SKM-1 (cell line): ENCODE measurements at regions not wholly inside any gene's neighbourhood (a gene's known extent, or its start where the extent isn't known, plus 50 kb on each side); places are given as distances from the start of the nearest gene placed in this dataset.
"Not testable (repeated sequence)": the region's sequence is repeated elsewhere in the genome, so short reads cannot be mapped to it uniquely, and the experiment has no call there.

Experiments
- DNase-seq: peaks from one replicate; lab custom pipeline; 2025; ENCODE audit not compliant: unreplicated experiment; lab: John Stamatoyannopoulos, UW

DNA sequence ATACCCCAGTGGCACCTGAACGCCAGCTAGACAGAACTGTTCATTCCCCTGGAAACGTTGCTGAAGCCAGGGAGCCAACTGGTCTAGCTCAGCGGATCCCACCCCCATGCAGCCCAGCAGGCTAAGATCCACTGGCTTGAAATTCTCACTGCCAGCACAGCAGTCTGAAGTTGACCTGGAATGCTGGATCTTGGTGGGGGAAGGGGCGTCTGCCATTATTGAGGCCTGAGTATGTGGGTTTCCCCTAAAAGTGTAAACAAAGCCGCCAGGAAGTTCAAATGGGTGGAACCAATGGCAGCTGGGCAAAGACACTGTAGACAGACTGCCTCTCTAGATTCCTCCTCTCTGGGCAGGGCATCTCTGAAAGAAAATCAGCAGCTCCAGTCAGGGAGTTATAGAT is 213.0 kb downstream of the NKX6-1 start:
- no peak for DNase-seq

DNA sequence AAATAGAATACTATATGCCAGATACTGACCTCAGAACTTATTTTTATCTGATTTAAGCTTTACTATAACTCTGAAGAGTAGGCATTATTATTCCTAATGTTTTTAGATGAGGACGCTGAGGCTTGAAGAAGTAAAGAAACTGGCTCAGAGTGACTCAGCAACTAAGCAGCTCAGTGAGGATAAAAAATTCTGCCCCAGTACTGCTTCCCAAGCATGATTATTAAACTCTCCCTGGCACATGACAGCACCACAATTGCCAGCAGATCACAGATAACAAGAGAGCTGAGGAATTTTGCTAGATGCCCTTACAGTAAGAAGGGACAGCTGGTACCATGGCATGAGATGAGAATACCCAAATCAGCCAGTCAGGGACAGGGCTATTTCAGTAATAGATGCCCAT is 219.4 kb downstream of the NKX6-1 start:
- no peak for DNase-seq

DNA sequence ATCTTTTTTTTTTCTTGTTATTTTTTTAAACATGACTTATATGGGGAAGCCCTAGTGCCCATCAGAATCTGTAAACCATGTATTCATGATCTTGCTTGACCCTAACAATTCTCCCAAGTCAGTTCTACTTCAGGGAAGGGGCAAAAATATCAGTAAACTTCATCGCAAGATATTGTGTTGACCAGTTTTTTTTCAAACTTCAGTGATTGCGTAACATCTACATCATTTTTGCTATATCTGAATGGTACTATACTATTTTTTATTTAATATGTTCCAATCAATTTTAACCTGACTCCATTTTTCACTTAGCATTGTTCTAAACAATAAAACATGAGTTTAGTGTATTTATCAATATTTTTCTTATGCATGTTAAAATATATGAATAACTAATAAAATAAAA is 221.2 kb downstream of the NKX6-1 start:
- no peak for DNase-seq

DNA sequence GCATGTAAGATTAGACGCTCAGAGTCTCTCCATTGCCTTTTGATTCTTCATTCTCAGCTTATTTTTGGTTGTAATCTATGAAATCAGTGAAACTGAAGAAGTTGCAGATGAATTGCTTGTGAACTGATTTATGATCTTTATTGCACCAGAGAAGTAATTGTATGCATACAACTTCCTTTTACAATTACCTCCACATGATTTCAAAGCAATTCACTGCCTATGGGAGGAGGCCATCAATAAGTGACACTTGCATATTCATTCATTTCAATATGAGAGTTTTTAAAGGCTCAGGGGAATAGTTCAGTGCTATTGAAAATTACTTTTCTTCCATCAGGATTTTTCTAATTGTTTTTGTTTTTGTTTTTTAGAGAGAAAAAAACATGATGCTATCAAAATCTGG is 222.3 kb downstream of the NKX6-1 start:
- DNase-seq, result no peak

DNA sequence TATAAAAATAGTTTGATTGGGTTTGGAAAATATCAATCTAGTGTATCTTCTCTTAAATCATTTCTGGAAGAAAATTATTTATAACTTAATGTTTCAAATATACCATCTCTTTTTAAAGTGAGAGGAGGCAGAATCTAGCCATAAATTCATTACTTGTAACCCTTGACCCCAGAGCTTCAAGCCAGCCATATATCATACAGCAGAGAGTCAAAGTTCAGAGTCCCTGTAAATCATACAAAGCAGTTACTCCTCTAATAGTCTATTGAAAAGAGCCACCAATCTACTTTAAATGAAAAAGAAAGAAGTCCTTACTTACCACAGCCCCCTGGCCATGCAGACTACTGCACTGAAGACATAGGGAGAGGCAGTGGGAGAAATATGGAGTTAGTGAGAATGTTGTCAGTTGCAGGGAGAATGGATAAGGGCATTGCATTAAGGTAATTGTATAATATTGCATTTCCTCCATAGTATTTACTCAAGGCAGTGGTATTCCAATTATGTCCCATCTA is 229.5 kb downstream of the NKX6-1 start:
- no peak for DNase-seq

DNA sequence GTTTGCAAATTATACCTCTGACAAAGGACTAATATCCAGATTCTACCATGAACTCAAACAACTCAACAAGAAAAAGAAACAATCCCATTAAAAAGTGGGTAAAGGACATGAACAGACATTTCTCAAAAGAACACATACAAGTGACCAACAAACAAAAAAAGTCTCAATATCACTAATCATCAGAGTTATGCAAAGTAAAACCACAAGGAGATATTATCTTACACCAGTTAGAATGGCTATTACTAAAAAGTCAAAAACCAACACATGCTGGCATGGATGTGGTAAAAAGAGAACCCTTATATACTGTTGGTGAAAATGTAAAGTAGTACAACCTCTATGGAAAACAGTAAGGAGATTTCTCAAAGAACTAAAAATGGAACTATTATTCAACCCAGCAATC is 234.4 kb downstream of the NKX6-1 start:
- no peak for DNase-seq

DNA sequence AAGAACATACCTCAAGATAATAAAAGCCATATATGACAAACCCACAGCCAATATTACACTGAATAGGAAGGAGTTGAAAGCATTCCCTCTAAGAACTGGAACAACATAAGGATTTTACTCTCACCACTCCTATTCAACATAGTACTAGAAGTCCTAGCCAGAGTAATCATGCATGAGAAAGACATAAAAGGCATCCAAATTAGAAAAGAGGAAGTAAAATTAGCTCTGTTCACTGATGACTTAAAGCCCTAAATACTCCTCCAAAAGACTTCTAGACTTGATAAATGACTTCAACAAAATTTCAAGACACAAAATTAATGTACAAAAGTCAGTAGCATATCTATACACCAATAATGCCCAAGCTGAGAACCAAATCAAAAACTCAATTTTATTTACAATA is 235.7 kb downstream of the NKX6-1 start:
- no peak for DNase-seq

DNA sequence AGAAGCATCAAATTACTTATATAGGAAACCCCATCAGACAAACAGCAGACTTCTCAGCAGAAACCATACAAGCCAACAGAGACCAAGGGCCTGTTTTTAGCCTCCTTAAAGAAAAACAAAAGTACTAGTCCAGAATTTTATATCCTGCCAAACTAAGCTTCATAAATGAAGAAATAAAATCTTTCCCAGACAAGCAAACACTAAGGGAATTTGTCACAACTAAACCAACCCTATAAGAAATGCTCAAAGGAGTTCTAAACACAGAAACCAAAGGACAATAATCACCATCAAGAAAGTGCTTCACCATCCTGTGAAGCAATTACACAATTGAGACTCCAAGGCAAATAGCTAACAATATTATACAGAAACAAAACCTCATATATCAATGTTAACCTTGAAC is 238.6 kb downstream of the NKX6-1 start:
- no peak for DNase-seq

DNA sequence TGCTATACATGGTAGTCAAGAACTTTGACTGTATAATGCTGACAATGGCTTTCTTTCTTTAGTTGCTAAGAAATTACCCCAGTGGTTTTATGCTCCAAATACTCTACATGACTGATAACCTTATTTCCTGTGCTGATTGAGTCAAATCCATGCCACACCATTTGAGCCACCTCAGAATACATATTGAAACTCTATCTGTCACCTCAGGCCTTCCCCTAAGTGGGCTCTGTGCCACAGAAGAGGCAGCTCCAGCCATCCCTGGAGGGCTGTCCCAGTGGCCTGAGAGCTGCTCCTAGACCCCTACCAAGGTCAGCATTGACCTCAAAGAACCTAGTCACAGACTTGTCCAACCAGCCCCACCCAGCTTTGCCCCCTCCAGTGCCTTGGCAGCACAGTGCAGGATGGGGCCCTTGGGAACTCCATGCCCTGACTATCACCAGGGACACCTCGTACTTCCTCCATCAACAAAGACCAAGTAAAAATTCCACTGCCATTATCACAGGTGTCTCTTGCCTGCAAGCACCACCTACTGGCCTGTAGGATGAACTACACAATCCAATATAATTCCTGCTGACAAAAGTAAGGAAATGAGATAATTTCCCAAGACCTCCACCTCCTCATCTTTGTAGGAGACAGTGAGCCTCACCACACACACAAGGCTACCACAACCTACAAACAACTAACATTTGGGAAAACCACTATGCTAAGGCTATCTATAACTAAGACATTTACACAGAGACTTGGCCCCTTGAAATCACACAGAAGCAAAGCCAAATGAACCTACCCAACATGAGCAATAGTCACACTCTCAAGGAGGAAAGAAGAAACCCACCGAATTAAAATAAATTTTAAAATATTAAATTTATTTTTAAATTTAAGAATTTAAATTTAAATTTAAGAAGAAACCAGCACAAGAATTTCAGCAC is 239.9 kb downstream of the NKX6-1 start:
- peak; percentile 13 for DNase-seq

DNA sequence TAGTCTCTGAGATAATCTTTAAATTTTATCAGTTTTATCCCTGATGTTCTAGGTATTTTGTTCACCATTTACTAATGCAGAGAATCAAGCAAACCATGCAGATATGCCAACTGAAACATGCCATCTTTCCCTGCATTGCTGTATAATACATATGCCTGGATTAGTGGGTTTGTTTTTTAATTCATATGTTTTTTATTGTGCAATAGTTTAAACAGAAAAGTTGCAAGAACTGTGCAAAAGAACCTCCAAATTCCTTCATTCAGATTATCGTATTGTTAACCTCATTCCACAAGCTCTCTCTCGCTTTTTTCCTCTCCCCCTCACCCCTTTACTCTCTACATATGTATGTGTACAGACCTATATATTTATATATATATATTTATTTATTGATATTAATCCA is 244.6 kb downstream of the NKX6-1 start:
- DNase-seq, result no peak

DNA sequence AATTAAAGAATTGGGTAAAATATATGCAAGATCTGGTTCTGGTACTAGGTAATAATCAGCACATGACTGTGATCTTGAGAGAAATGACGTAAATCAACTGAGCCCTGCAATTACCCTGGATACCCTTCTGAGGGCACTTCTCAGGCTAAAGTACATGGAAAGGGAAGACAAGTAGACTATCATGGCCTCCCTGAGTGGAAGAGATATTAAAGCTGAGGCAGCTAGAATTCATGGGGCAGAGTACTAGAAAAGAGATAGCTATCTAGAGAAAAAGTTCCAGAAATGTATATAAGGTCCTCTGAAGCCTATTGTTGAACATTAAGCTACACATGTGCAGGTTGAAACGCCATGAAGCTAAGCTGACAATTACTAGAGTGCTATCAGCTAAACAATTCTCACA is 249.6 kb downstream of the NKX6-1 start:
- no peak for DNase-seq

DNA sequence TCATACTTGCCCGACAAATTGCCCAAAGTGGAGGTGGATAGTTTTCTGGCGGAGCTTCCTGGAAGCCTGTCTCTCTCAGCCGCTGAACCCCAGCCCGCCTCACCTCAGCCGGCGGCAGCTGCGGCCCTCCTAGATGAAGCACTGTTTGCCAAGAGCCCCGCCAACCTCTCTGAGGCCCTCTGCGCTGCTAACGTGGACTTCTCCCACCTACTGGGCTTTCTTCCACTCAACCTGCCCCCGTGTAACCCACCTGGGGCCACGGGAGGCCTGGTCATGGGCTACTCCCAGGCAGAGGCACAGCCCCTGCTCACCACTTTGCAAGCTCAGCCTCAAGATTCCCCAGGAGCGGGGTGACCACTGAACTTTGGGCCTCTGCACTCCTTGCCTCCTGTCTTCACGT is 254.1 kb downstream of the NKX6-1 start:
- not testable (repeated sequence) for DNase-seq

DNA sequence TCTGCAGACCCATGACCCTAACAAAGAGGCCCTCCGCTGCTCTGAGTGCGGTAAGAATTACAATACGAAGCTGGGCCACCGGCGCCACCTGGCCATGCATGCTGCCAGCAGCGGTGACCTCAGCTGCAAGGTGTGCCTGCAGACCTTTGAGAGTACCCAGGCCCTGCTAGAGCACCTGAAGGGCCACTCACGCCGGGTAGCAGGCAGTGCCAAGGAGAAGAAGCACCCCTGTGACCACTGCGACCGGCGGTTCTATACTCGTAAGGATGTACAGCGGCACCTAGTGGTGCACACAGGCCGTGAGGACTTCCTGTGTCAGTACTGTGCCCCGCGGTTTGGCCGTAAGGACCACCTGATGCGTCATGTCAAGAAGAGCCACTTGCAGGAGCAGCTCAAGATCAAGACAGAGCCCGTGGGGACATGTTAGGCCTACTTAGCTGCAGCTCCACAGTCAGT is 254.7 kb downstream of the NKX6-1 start:
- not testable (repeated sequence) for DNase-seq

DNA sequence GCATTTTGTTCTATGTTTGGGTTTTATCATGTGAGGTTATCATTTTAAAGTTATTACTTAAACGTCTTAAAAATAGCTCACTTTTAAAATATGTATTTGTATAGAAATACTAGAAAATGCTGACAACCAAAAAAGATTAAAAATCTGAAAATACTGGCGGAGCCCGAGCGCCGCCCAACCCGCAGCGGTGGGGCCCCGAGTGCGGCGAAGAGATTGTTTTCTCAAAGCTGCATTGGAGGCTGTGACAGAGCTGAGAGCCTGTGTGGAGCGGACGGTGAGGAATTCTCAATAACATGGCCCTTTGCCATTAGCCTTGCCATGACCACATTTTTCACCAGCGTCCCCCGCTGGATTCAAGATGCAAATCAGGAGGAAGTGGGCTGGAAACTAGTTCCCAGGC is 255.4 kb downstream of the NKX6-1 start:
- DNase-seq, result no peak

DNA sequence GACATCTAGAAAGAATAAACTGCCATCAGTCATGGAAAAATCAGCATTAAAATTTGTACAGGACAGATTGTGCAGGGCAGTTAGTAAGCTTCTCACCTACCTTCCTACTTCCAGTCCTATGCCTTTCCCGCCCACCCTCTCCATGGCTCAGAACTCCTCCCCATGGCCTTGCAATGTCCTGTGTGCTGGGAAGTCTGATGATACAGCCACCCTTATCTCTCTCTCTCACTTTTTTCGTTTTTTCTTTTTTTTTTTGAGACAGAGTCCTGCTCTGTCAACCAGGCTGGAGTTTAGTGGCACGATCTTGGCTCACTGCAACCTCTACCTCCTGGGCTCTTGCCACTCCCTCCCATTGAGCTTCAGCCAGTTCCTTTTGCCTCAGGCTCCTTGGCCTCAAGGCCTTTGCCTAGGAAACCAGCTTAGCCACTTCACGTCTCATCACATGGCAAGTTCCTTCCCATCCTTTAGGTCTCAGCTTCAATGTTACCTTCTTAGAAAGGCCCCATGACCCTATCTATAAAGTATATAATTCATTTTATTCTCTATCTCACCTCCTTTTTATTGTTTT is 259.7 kb downstream of the NKX6-1 start:
- DNase-seq, result no peak

DNA sequence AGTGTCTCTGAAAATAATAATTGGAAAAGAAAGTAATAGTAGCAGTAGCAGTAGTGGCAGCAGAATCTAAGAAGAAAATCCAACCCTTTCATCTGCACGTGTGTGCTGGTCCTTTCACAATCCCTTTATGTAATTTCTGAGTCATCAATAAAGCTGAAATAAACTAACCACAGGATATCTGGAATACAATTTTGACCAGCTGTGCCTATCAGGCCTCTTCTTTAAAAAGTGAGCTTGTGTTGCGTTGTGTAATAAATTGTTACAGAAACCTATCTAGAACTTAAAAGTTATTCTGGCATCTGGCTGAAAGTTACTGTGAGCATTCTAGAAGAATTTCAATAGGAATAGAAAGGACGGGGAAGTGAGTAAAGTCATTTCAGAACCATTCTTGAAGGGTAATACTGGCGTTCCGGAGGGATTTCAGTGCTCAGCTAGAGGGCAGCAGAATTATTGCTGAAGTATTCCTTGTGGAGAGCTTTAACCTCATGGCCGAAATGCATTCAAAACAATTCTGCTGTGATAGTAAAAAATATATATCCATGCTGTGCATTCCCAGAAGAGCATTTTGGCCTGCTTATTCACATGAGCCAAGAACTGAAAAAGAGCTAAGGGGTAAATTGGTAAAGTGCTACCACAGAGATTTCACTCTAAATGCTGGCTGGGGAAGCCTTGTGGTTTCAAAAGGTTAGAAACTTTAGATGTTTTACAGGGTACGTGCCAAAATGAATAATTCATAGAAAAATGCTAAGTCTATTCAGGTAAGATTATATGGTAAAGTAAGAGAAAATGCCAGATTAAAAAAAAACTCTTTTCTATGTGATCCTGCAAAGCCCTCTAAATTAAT is 260.6 kb downstream of the NKX6-1 start:
- no peak for DNase-seq

DNA sequence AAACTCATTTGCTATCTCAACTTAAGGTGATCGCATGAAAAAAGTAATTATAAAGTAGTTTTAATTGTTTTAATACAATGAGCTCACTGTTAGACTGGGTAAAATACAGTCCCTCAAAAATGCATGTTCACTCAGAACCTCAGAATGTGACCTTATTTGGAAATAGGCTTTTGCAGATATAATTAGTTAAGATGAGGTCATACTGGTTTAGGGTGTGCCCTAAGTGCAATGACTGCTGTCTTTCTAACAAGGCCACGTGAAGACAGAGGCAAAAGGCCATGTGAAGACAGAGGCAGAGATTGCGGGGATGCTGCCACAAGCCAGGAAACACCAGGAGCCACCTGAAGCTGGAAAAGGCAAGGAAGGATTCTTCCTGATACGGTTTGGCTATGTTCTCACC is 262.1 kb downstream of the NKX6-1 start:
- no peak for DNase-seq

DNA sequence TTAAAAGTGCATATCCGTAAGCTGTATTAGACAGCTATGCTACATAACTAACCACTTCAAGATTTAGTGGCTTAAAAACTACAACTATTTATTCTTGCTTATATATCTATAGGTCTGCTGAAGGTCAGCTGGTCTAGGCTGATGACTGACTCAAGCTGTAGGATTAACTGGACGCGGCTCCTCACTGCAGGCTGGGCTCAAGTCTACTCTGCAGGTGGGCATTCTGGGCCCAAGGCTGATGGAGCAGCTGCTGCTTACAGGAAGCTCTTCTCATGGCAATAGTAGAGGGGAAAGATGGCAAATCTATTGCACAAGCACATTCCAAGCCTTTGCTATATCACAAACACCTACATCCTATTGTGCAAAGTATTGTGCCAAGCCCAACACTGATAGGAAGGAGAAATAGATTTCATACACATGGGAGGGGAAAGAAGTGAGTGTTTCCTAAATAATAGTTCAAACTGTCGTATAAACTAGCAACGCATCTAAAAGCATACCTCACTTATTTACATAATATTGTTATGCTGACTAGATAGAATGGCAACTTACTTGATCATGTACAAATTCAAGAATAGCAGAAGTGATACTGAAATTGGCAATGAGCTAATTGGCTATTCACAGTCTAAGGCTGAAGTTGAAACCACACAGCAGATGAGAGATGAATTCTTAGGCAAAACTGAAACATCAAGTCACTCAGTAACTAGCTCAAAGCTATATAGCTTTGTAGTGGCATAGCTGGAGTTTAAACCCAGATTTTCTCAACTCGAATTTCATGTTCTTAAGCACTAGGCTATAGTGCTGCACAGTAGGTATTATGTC is 263.8 kb downstream of the NKX6-1 start:
- DNase-seq, result no peak

DNA sequence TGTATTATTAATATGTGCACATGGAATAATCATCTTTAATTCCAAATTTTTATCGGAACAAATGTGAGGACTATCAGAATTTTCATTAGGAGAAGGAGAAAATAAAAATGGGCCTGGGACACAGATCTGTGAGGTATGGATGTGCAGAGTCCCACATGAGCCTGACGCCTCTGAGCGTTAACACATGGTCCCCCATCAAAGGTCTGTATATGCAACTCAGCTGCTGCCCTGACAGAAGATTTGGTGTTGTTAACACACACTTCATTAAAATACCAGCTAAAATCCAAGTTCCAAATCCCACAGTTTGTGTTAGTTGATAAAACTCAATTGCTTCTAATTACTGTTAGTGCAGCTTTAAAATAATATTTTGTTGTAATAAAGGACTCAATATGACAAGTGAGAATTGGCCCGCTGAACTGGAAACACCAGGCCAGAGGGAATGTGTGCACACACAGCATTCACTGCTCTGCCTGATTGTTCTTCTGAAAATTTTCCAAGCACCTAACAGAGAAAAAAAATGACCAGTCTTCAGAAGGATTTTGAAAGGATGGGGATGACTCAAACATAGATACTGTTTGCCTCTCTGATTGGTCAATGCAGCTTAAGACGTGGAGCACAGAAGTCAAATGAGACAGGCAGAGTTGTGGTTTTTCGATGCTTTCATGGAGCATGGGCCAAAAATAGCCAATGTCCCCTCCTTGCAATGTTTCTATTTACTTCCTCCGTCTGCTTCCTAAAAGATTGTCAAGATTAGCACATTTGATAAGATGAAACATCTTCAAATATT is 266.6 kb downstream of the NKX6-1 start:
- DNase-seq, result no peak

DNA sequence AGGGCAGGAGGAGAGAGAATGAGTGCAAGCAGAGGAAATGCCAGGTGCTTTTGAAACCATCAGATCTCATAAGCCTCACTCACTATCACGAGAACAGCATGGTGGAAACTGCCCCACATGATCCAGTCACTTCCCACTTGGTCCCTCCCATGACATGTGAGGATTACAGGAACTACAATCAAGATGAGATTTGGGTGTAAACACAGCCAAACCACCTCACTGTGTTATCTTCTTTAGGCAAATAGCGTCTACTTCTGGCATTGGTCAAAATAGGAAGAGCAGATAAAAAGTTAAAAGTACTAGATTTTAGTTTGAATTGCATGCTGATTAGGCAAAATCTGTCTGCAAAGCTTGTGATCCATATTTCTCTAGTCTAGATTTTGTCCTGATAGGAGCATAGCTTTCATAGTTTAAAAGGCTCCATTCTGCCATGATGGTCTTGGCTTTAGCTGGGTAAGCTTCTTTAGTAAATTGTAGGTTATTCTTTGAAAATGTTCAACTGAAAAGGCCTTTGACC is 267.5 kb downstream of the NKX6-1 start:
- no peak for DNase-seq
